Loucy (cell line): ENCODE measurements at regions not wholly inside any gene's neighbourhood (a gene's known extent, or its start where the extent isn't known, plus 50 kb on each side); places are given as distances from the start of the nearest gene placed in this dataset.

Source experiments
- H2AFZ ChIP-seq: fragments of 200-600 bp; sonication (generic); 2 replicates; pipeline ENCODE4 v1.6.0; 2016; ENCODE audit warnings: antibody characterized with exemption, mild to moderate bottlenecking, low read length, moderate library complexity
- H3F3A ChIP-seq: fragments of 200-600 bp; 2 replicates; pipeline ENCODE4 v1.6.0; 2016; ENCODE audit warnings: antibody characterized with exemption, low read depth, mild to moderate bottlenecking
- H3K27me3 ChIP-seq: fragments of 200-600 bp; sonication (generic); 2 replicates; pipeline ENCODE4 v1.6.1; 2014; ENCODE audit warnings: low read length, mild to moderate bottlenecking; ENCODE audit not compliant: insufficient read depth, poor library complexity, severe bottlenecking
- H3K36me3 ChIP-seq: fragments of 200-600 bp; sonication (generic); 2 replicates; pipeline ENCODE4 v1.6.1; 2016; ENCODE audit warnings: low read length; ENCODE audit not compliant: insufficient read depth
- H3K4me1 ChIP-seq: fragments of 200-600 bp; sonication (generic); 2 replicates; pipeline ENCODE4 v1.5.1; 2014; ENCODE audit warnings: low read length, mild to moderate bottlenecking; ENCODE audit not compliant: insufficient read depth, poor library complexity, severe bottlenecking
- H3K4me2 ChIP-seq: fragments of 200-600 bp; sonication (generic); 2 replicates; pipeline ENCODE4 v1.6.0; 2014; ENCODE audit warnings: antibody characterized with exemption, low read length, low read depth, mild to moderate bottlenecking; ENCODE audit not compliant: poor library complexity, severe bottlenecking
- H3K4me3 ChIP-seq: fragments of 200-600 bp; sonication (generic); 2 replicates; pipeline ENCODE4 v1.5.1; 2014; ENCODE audit warnings: low read length, mild to moderate bottlenecking, mixed read lengths; ENCODE audit not compliant: poor library complexity, severe bottlenecking
- H3K79me2 ChIP-seq: fragments of 200-600 bp; sonication (generic); 2 replicates; pipeline ENCODE4 v1.6.1; 2014; ENCODE audit warnings: low read length; ENCODE audit not compliant: insufficient read depth
- H3K9ac ChIP-seq: fragments of 200-600 bp; sonication (generic); 2 replicates; pipeline ENCODE4 v1.6.0; 2014; ENCODE audit warnings: mild to moderate bottlenecking, low read depth, low read length, moderate library complexity; ENCODE audit not compliant: poor library complexity, severe bottlenecking
- H3K9me2 ChIP-seq: fragments of 200-600 bp; sonication (generic); replicated peaks from 2 replicates; pipeline ENCODE4 v1.6.1; 2016; ENCODE audit warnings: low read depth, low read length, mixed read lengths
- H3K9me3 ChIP-seq: fragments of 200-600 bp; sonication (generic); 2 replicates; pipeline ENCODE4 v1.6.1; 2014; ENCODE audit warnings: mild to moderate bottlenecking, antibody characterized with exemption, low read length, low read depth; ENCODE audit not compliant: insufficient read depth
- H4K20me1 ChIP-seq: fragments of 200-600 bp; sonication (generic); 2 replicates; pipeline ENCODE4 v1.6.0; 2014; ENCODE audit warnings: antibody characterized with exemption, low read length, mild to moderate bottlenecking; ENCODE audit not compliant: insufficient read depth, poor library complexity, severe bottlenecking
- CTCF ChIP-seq: fragments of 200-600 bp; sonication (generic); conservative IDR thresholded peaks from 2 replicates; pipeline ENCODE4 v1.5.1; 2014; ENCODE audit warnings: mild to moderate bottlenecking, antibody characterized with exemption, low read length
- EZH2phosphoT487 ChIP-seq: fragments of 200-600 bp; IDR thresholded peaks from 2 replicates; pipeline ENCODE4 v1.6.1; 2018; ENCODE audit warnings: antibody characterized with exemption, mild to moderate bottlenecking, moderate library complexity, borderline replicate concordance

GRCh38 chr1:81125672-81126071 is 675.1 kb upstream of the ADGRL2 start:
- TF ChIP-seq EZH2phosphoT487 (no peak), CTCF (no peak)

GRCh38 chr1:81121306-81121705 is 679.4 kb upstream of the ADGRL2 start:
- Histone ChIP-seq H3K36me3 (no peaks in the 10 kb centered on the region), H3K4me2 (no peak overlapping the region), H3K4me1 (no peaks in the 10 kb centered on the region), H3F3A (no peaks in the 10 kb centered on the region), H3K9ac (no peak overlapping the region), H4K20me1 (no peaks in the 10 kb centered on the region), H3K9me3 (no peaks in the 10 kb centered on the region), H3K9me2 (no peaks in the 10 kb centered on the region), H3K27me3 (no peaks in the 10 kb centered on the region), H3K79me2 (no peaks in the 10 kb centered on the region), H3K4me3 (no peak overlapping the region), H2AFZ (no peak overlapping the region)
- TF ChIP-seq EZH2phosphoT487 (no peak), CTCF (no peak)

More at GRCh38 chr1:81125672-81126071, 675.1 kb upstream of the ADGRL2 start:
- H4K20me1 ChIP-seq = no peaks in the 10 kb centered on the region
- no peaks in the 10 kb centered on the region for H3K4me1 ChIP-seq
- no peaks in the 10 kb centered on the region for H3K27me3 ChIP-seq
- H3K4me2 ChIP-seq = no peak overlapping the region
- H3K9ac ChIP-seq = no peak overlapping the region
- no peak overlapping the region for H2AFZ ChIP-seq
- no peaks in the 10 kb centered on the region for H3K9me2 ChIP-seq
- H3K79me2 ChIP-seq = no peaks in the 10 kb centered on the region
- H3K4me3 ChIP-seq = no peak overlapping the region
- no peaks in the 10 kb centered on the region for H3F3A ChIP-seq
- no peaks in the 10 kb centered on the region for H3K36me3 ChIP-seq
- H3K9me3 ChIP-seq = no peaks in the 10 kb centered on the region

- Histone ChIP-seq H4K20me1 (no peaks in the 10 kb centered on the region), H3F3A (no peaks in the 10 kb centered on the region), H3K4me1 (no peaks in the 10 kb centered on the region), H3K9me3 (no peaks in the 10 kb centered on the region), H3K9me2 (no peaks in the 10 kb centered on the region), H3K4me2 (no peak overlapping the region), H3K79me2 (no peaks in the 10 kb centered on the region), H3K36me3 (no peaks in the 10 kb centered on the region), H2AFZ (no peak overlapping the region), H3K9ac (no peak overlapping the region), H3K27me3 (no peaks in the 10 kb centered on the region), H3K4me3 (no peak overlapping the region)
- TF ChIP-seq EZH2phosphoT487 = no peak
- TF ChIP-seq CTCF = no peak
Observed at GRCh38 chr1:81119319-81119718, 681.4 kb upstream of the ADGRL2 start.
